Stimulated activated CD4-positive, alpha-beta T cell treated with anti-CD3 and anti-CD28 coated beads, Interleukin-12 subunit alpha, Interleukin-12 subunit beta, amount 100 ng/mL, for 24 hours (primary cell): ENCODE measurements at regions not wholly inside any gene's neighbourhood (a gene's known extent, or its start where the extent isn't known, plus 50 kb on each side); places are given as distances from the start of the nearest gene placed in this dataset.

ENCODE experiments used
- DNase-seq, 2 experiments: peaks; one replicate each; pipeline ENCODE4 v3.0.0-alpha.2; 2020; ENCODE audit warnings: low read depth in 2 of 2

- DNase-seq, result no peak
These were observed 72.3 kb upstream of the RFC3 start for GRCh38 chr13:33745370-33746324.

DNA sequence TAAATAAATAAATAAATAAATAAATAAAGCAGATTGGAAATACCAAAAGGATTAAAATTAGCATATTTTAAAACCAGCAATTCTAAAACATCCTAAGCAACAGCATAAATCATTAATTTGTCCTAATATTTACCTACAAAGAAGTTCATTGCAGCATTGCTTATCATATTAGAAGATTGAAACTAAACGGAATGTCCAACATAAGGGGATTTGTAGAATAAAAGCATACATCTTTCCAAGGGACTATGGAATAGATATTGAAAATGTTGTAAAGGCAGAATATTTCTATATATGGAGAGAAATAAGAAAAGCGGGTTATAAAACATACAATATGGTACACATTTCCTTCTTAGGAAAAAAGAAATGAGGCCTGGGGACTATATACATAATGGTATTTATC, 71.1 kb upstream of the RFC3 start:
- no peak for DNase-seq

GRCh38 chr13:33751151-33751550, 66.8 kb upstream of the RFC3 start:
- no peak for DNase-seq

DNA sequence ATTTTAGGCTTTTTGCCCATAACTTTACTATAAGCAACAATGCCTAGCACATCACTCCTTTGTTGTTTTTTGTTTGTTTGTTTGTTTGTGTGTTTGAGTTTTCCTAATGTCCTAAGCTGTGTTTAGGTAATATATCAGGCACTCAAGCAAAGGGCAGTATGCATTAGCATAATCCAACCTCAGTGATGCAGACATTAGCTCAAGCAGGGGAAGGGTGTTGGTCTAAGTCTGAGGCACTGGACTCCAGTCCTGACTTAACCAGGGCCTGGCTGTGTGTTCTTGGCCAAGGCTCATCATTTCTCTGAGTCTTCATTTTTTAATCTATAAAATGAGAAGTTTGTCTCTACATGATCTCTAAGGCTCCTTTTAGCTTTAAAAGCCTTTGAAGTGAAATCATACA, 65.9 kb upstream of the RFC3 start:
- no peak for DNase-seq

GRCh38 chr13:33752597-33752996, 65.4 kb upstream of the RFC3 start:
- no peak for DNase-seq

DNA sequence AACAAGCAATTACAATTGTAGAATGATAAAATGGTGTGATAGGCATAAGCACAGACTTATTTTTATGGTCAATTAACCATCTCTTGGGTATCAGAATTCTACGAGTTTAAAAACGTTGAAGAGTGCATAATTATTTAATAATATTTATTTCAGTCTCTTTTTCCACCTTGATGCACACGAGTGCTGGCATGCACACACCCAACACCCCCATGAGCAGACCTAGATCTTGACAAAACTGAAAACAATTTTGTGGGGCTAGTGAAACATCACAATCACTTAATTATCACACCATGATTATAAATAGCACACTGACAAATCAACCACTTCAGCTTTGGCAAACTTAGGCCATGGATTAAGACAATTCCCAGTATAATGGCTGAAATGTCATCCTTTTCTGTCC, 61.0 kb upstream of the RFC3 start:
- no peak for DNase-seq

- DNase-seq, result no peak
These were observed 60.2 kb upstream of the RFC3 start for GRCh38 chr13:33757713-33758112.

GRCh38 chr13:33758113-33758512, 59.8 kb upstream of the RFC3 start:
- no peak for DNase-seq

GRCh38 chr13:33761740-33762139, 56.2 kb upstream of the RFC3 start:
- no peak for DNase-seq

- DNase-seq, result no peak
These were observed 54.9 kb upstream of the RFC3 start for GRCh38 chr13:33763021-33763420.

DNA sequence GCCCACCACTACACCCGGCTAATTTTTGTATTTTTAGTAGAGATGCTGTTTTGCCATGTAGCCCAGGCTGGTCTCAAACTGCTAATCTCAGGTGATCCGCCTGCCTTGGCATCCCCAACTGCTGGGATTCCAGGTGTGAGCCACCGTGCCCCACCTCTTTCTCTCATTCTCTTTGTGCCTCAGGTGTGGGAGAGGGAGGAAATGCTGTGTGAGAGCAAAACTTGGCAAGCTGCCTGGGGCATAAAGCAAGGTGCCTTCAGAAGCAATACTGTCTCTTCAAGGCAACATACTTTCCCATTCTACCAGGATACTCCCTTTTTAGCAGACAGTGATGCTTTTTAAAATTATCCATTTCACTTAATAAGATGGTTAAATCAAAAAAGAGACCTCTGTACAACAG, 53.2 kb upstream of the RFC3 start:
- DNase-seq, result no peak

- DNase-seq, result no peak
These were observed 51.4 kb upstream of the RFC3 start for GRCh38 chr13:33766329-33767123.

GRCh38 chr13:33767140-33767539, 50.8 kb upstream of the RFC3 start:
- DNase-seq, result no peak
